HepG2 (cell line): ENCODE measurements at regions not wholly inside any gene's neighbourhood (a gene's known extent, or its start where the extent isn't known, plus 50 kb on each side); places are given as distances from the start of the nearest gene placed in this dataset.

Experiments used
- ATAD3A ChIP-seq: sonication (generic); formaldehyde crosslinking; IDR thresholded peaks from 2 replicates; pipeline ENCODE4 v1.4.0; 2020; ENCODE audit warnings: missing genetic modification reagents
- CBFB ChIP-seq: sonication (generic); formaldehyde crosslinking; IDR thresholded peaks from 2 replicates; pipeline ENCODE4 v1.4.0; 2020; ENCODE audit warnings: missing genetic modification reagents
- CBX5 ChIP-seq: sonication (generic); formaldehyde crosslinking; IDR thresholded peaks from 2 replicates; pipeline ENCODE4 v1.4.0; 2020; ENCODE audit warnings: missing genetic modification reagents, borderline replicate concordance
- DMAP1 ChIP-seq: IDR thresholded peaks from 2 replicates; pipeline ENCODE4 v1.6.1; 2016
- ETV5 ChIP-seq: IDR thresholded peaks from 2 replicates; pipeline ENCODE4 v1.6.1; 2018; ENCODE audit warnings: missing biosample characterization, missing genetic modification reagents, inconsistent platforms, borderline replicate concordance
- FOSL2 ChIP-seq: sonication (generic); formaldehyde crosslinking; IDR thresholded peaks from 2 replicates; pipeline ENCODE4 v1.4.0; 2020; ENCODE audit warnings: missing genetic modification reagents
- HNF4G ChIP-seq, 2 experiments: sonication (generic) in 1 of 2; formaldehyde crosslinking in 1 of 2; IDR thresholded peaks; 2 replicates each; pipeline versions ENCODE4 v1.4.0 to v1.6.1; 2011 to 2020; ENCODE audit warnings: borderline replicate concordance in 2 of 2, low read depth in 2 of 2, mild to moderate bottlenecking in 2 of 2, low read length in 1 of 2, missing genetic modification reagents in 1 of 2, moderate library complexity in 1 of 2
- IRF1 ChIP-seq: sonication (generic); formaldehyde crosslinking; IDR thresholded peaks from 2 replicates; pipeline ENCODE4 v1.4.0; 2020; ENCODE audit warnings: low read depth, mild to moderate bottlenecking, missing genetic modification reagents
- NCOR1 ChIP-seq: fragments of 200-600 bp; sonication (generic); IDR thresholded peaks from 2 replicates; pipeline ENCODE4 v1.7.0; 2017; ENCODE audit warnings: antibody characterized with exemption, low read length, borderline replicate concordance
- NR2F2 ChIP-seq: IDR thresholded peaks from 2 replicates; pipeline ENCODE4 v1.6.1; 2012; ENCODE audit warnings: low read depth, inconsistent platforms, borderline replicate concordance
- PITX1 ChIP-seq: sonication (generic); formaldehyde crosslinking; IDR thresholded peaks from 2 replicates; pipeline ENCODE4 v1.5.1; 2020; ENCODE audit warnings: mild to moderate bottlenecking, missing genetic modification reagents
- ZNF281 ChIP-seq: sonication (generic); formaldehyde crosslinking; IDR thresholded peaks from 2 replicates; pipeline ENCODE4 v1.4.0; 2020; ENCODE audit warnings: missing genetic modification reagents, borderline replicate concordance
- ZNF350 ChIP-seq: sonication (generic); formaldehyde crosslinking; IDR thresholded peaks from 2 replicates; pipeline ENCODE4 v1.4.0; 2020; ENCODE audit warnings: mild to moderate bottlenecking, low read depth, missing genetic modification reagents, borderline replicate concordance
- ZNF567 ChIP-seq: sonication (generic); formaldehyde crosslinking; IDR thresholded peaks from 2 replicates; pipeline ENCODE4 v1.8.1; 2023; ENCODE audit warnings: mild to moderate bottlenecking, missing genetic modification reagents, borderline replicate concordance
- ZNF589 ChIP-seq: sonication (generic); formaldehyde crosslinking; conservative IDR thresholded peaks from 2 replicates; pipeline ENCODE4 v1.8.0; 2022; ENCODE audit warnings: mild to moderate bottlenecking, moderate library complexity, missing genetic modification reagents
- ZNF609 ChIP-seq: sonication (generic); formaldehyde crosslinking; IDR thresholded peaks from 2 replicates; pipeline ENCODE4 v1.4.0; 2020; ENCODE audit warnings: mild to moderate bottlenecking, missing genetic modification reagents, borderline replicate concordance

GRCh38 chr17:77002103-77003045 is 134.2 kb downstream of the MGAT5B start (continued):
- TF ChIP-seq IRF1 (no peak), ETV5 (peak; percentile 81; the same call in 1 of the 2 replicates), NR2F2 (no peak; the same call in 1 of the 2 replicates), DMAP1 (CRISPR knock-in tag) (peak; percentile 55; the same call in 1 of the 2 replicates), CBFB (0 out of 2 replicates have a peak, but pooled peaks have one; percentile 5), ZNF589 (CRISPR knock-in tag) (peak; percentile 79), FOSL2 (CRISPR knock-in tag) (peak; percentile 99), CBX5 (CRISPR knock-in tag) (peak; percentile 11; the same call in 1 of the 2 replicates), NCOR1 (peak; percentile 90), ZNF350 (CRISPR knock-in tag) (peak; percentile 91), ZNF567 (0 out of 2 replicates have a peak, but pooled peaks have one; percentile 65), ZNF609 (CRISPR knock-in tag) (peak; percentile 78), PITX1 (peak; percentile 96), ATAD3A (CRISPR knock-in tag) (no peak), ZNF281 (peak; percentile 88), HNF4G (IDR thresholded peaks at IDR 0.05; ENCODE audit: borderline replicate concordance, low read depth, low read length) (peak; percentile 84; the same call in 1 of the 2 replicates), HNF4G (CRISPR knock-in tag; IDR thresholded peaks at IDR 0.05; ENCODE audit: borderline replicate concordance, low read depth) (peak; percentile 90)
